GM21423 (cell line): ENCODE measurements at regions not wholly inside any gene's neighbourhood (a gene's known extent, or its start where the extent isn't known, plus 50 kb on each side); places are given as distances from the start of the nearest gene placed in this dataset.
"Not testable (repeated sequence)": the region's sequence is repeated elsewhere in the genome, so short reads cannot be mapped to it uniquely, and the experiment has no call there.

ENCODE experiments used
- ATAC-seq: cut with Tn5 transposase; IDR thresholded peaks from one replicate; pipeline ENCODE4 v1.9.1; 2021; ENCODE audit warnings: mild to moderate bottlenecking, moderate library complexity; ENCODE audit not compliant: unreplicated experiment

GRCh38 chr12:46577063-46577776, 204.6 kb upstream of the SLC38A2 start:
- ATAC-seq, result no peak

- ATAC-seq, result no peak
These were observed 202.3 kb upstream of the SLC38A2 start for GRCh38 chr12:46574847-46575246.

GRCh38 chr12:46573347-46573658, 200.7 kb upstream of the SLC38A2 start:
- no peak for ATAC-seq

- no peak for ATAC-seq
These were observed 200.2 kb upstream of the SLC38A2 start for GRCh38 chr12:46572644-46573346.

GRCh38 chr12:46571608-46572007, 199.0 kb upstream of the SLC38A2 start:
- ATAC-seq, result no peak

- ATAC-seq, result no peak
These were observed 197.4 kb upstream of the SLC38A2 start for GRCh38 chr12:46569826-46570439.

- no peak for ATAC-seq
These were observed 195.1 kb upstream of the SLC38A2 start for GRCh38 chr12:46567667-46568066.

GRCh38 chr12:46562625-46563225, 190.2 kb upstream of the SLC38A2 start:
- ATAC-seq, result no peak

- not testable (repeated sequence) for ATAC-seq
These were observed 189.4 kb upstream of the SLC38A2 start for GRCh38 chr12:46561769-46562624.

- ATAC-seq, result no peak
These were observed 188.3 kb upstream of the SLC38A2 start for GRCh38 chr12:46560874-46561273.

- no peak for ATAC-seq
These were observed 187.5 kb upstream of the SLC38A2 start for GRCh38 chr12:46560089-46560488.

GRCh38 chr12:46559311-46559710, 186.7 kb upstream of the SLC38A2 start:
- no peak for ATAC-seq

- no peak for ATAC-seq
These were observed 186.1 kb upstream of the SLC38A2 start for GRCh38 chr12:46558677-46559076.

GRCh38 chr12:46557539-46558373, 185.2 kb upstream of the SLC38A2 start:
- no peak for ATAC-seq

- ATAC-seq, result no peak
These were observed 184.4 kb upstream of the SLC38A2 start for GRCh38 chr12:46556819-46557524.

GRCh38 chr12:46556105-46556559, 183.6 kb upstream of the SLC38A2 start:
- ATAC-seq, result no peak

- no peak for ATAC-seq
These were observed 182.9 kb upstream of the SLC38A2 start for GRCh38 chr12:46555406-46555852.

GRCh38 chr12:46554460-46554859, 181.9 kb upstream of the SLC38A2 start:
- ATAC-seq, result no peak

GRCh38 chr12:46553911-46554310, 181.3 kb upstream of the SLC38A2 start:
- no peak for ATAC-seq
